ENCODE measurements at regions not wholly inside any gene's neighbourhood (a gene's known extent, or its start where the extent isn't known, plus 50 kb on each side); places are given as distances from the start of the nearest gene placed in this dataset.

- no peak for DNase-seq (ENCODE audit: low spot score)
- in situ Hi-C loops (cut with MboI; ENCODE audit: low sequenced_read_pairs, unreplicated experiment) = no loop called here
- TF ChIP-seq, protein P1, sequence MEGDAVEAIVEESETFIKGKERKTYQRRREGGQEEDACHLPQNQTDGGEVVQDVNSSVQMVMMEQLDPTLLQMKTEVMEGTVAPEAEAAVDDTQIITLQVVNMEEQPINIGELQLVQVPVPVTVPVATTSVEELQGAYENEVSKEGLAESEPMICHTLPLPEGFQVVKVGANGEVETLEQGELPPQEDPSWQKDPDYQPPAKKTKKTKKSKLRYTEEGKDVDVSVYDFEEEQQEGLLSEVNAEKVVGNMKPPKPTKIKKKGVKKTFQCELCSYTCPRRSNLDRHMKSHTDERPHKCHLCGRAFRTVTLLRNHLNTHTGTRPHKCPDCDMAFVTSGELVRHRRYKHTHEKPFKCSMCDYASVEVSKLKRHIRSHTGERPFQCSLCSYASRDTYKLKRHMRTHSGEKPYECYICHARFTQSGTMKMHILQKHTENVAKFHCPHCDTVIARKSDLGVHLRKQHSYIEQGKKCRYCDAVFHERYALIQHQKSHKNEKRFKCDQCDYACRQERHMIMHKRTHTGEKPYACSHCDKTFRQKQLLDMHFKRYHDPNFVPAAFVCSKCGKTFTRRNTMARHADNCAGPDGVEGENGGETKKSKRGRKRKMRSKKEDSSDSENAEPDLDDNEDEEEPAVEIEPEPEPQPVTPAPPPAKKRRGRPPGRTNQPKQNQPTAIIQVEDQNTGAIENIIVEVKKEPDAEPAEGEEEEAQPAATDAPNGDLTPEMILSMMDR (IDR thresholded peaks at IDR 0.05; ENCODE audit: borderline replicate concordance, control extremely low read depth, extremely low read depth, insufficient read depth, missing control alignments) = no peak
Observed at GRCh38 chr2:120934574-120935338, 199.1 kb downstream of the GLI2 start.

- no peak for DNase-seq (ENCODE audit: low spot score)
- TF ChIP-seq, protein P1 (IDR thresholded peaks at IDR 0.05; ENCODE audit: borderline replicate concordance, control extremely low read depth, extremely low read depth, insufficient read depth, missing control alignments) = no peak
- in situ Hi-C loops (cut with MboI; ENCODE audit: low sequenced_read_pairs, unreplicated experiment) = no loop called here
Observed at GRCh38 chr2:120935339-120936313, 200.0 kb downstream of the GLI2 start.

DNA sequence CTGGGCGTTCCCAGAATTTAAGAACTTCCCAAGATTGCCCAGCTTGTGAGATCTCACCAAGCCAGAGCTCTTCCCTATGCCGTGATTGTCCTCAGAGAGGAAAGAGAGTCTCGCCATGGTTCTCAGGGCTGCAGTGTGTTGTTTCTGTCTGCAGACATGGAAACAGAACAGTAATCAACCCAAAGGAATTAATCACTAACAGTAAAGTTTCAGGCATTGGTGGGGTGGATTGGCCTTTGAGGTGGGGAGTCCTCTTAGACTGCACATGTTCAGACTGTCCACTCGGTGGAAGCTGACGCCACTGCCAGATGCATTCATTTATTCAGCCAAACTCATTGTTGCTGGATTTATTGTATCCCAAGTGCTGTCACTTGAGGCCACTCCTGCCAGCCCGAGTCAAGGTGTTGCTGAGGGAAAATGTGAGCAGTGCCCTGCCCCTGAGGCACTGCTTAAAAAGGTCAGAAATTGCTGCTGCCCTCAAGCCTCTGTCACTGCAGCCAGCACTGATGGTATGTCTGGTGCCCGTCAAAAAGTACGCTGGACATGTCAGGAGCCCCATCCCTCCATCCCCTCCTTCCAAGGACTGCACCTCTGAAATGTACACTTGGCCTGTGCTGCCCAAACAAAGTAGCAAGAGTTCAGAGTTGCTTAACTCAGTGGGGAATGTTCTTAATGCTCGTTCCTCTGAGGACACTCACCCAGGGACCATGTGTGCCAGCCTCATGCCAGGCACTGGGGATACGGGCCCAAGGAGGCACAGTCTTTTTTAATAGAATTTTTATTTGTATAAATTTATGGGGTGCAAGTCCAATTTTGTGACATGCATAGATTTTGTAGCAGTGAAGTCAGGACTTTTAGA is 201.0 kb downstream of the GLI2 start:
- no peak for DNase-seq (ENCODE audit: low spot score)
- in situ Hi-C loops (cut with MboI; ENCODE audit: low sequenced_read_pairs, unreplicated experiment) = no loop called here
- TF ChIP-seq, protein P1 (IDR thresholded peaks at IDR 0.05; ENCODE audit: borderline replicate concordance, control extremely low read depth, extremely low read depth, insufficient read depth, missing control alignments) = no peak

DNA sequence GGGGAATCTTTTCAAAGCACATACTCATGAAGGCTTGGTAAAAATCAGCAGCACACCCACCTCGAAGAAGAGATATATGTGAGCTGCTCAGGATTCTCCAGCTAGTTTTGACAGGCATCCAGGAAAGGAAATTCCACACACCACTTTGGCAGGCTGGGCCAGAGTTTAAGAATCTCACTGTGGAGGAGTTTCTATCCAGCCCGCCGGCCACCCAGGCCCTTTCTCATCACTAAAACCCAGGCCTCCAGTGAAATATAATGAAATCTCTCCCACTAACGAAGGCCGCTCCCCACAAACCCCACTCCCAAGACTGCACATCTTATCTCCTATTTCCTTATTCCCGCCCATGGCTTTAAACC is 202.0 kb downstream of the GLI2 start:
- no peak for DNase-seq (ENCODE audit: low spot score)
- in situ Hi-C loops (cut with MboI; ENCODE audit: low sequenced_read_pairs, unreplicated experiment) = no loop called here
- TF ChIP-seq, protein P1 (IDR thresholded peaks at IDR 0.05; ENCODE audit: borderline replicate concordance, control extremely low read depth, extremely low read depth, insufficient read depth, missing control alignments) = no peak

- TF ChIP-seq, protein P1 (IDR thresholded peaks at IDR 0.05; ENCODE audit: borderline replicate concordance, control extremely low read depth, extremely low read depth, insufficient read depth, missing control alignments) = no peak
- in situ Hi-C loops (cut with MboI; ENCODE audit: low sequenced_read_pairs, unreplicated experiment) = no loop called here
- DNase-seq (ENCODE audit: low spot score) = no peak
Observed at GRCh38 chr2:120938045-120938771, 202.5 kb downstream of the GLI2 start.
